GM18858 (cell line): ENCODE measurements at regions not wholly inside any gene's neighbourhood (a gene's known extent, or its start where the extent isn't known, plus 50 kb on each side); places are given as distances from the start of the nearest gene placed in this dataset.
A peak's percentile ranks its signal among the peaks of the same experiment; 100 is the strongest.

Experiments used
- ATAC-seq: cut with Tn5 transposase; IDR thresholded peaks from one replicate; pipeline ENCODE4 v1.9.1; 2021; ENCODE audit not compliant: unreplicated experiment

- ATAC-seq: no peak
Observed at GRCh38 chr1:199383793-199384192, 643.7 kb upstream of the NR5A2 start.

- no peak for ATAC-seq
Observed at GRCh38 chr1:199394856-199395255, 632.7 kb upstream of the NR5A2 start.

GRCh38 chr1:199396456-199396855, 631.1 kb upstream of the NR5A2 start:
- ATAC-seq: no peak

GRCh38 chr1:199399996-199400724, 627.4 kb upstream of the NR5A2 start:
- ATAC-seq: peak; percentile 94

GRCh38 chr1:199403531-199404116, 623.9 kb upstream of the NR5A2 start:
- ATAC-seq: no peak

GRCh38 chr1:199404191-199404590, 623.3 kb upstream of the NR5A2 start:
- ATAC-seq: no peak

- no peak for ATAC-seq
Observed at GRCh38 chr1:199404976-199405375, 622.5 kb upstream of the NR5A2 start.

GRCh38 chr1:199405634-199406196, 621.8 kb upstream of the NR5A2 start:
- ATAC-seq: no peak

GRCh38 chr1:199410462-199410861, 617.0 kb upstream of the NR5A2 start:
- ATAC-seq: no peak

- no peak for ATAC-seq
Observed at GRCh38 chr1:199411506-199411905, 616.0 kb upstream of the NR5A2 start.

GRCh38 chr1:199422206-199422605, 605.3 kb upstream of the NR5A2 start:
- no peak for ATAC-seq

- no peak for ATAC-seq
Observed at GRCh38 chr1:199447906-199448305, 579.6 kb upstream of the NR5A2 start.

- no peak for ATAC-seq
Observed at GRCh38 chr1:199448646-199449045, 578.9 kb upstream of the NR5A2 start.

GRCh38 chr1:199449221-199449620, 578.3 kb upstream of the NR5A2 start:
- no peak for ATAC-seq

GRCh38 chr1:199449681-199450080, 577.8 kb upstream of the NR5A2 start:
- no peak for ATAC-seq

GRCh38 chr1:199452627-199453026, 574.9 kb upstream of the NR5A2 start:
- ATAC-seq: no peak

GRCh38 chr1:199453723-199454122, 573.8 kb upstream of the NR5A2 start:
- no peak for ATAC-seq

- ATAC-seq: no peak
Observed at GRCh38 chr1:199460933-199461332, 566.6 kb upstream of the NR5A2 start.

GRCh38 chr1:199463521-199464127, 563.9 kb upstream of the NR5A2 start:
- ATAC-seq: peak; percentile 48

- ATAC-seq: no peak
Observed at GRCh38 chr1:199466961-199467360, 560.5 kb upstream of the NR5A2 start.

- no peak for ATAC-seq
Observed at GRCh38 chr1:199472018-199472417, 555.5 kb upstream of the NR5A2 start.

GRCh38 chr1:199472978-199473377, 554.5 kb upstream of the NR5A2 start:
- no peak for ATAC-seq
